Esophagus muscularis mucosa (tissue), 4 donors: ENCODE measurements at regions not wholly inside any gene's neighbourhood (a gene's known extent, or its start where the extent isn't known, plus 50 kb on each side); places are given as distances from the start of the nearest gene placed in this dataset.

Source experiments
- DNase-seq: peaks from one replicate; pipeline ENCODE4 v3.0.0-alpha.2; 2017; ENCODE audit errors: extremely low spot score
- H3K27ac ChIP-seq, 4 donors: fragments of 200-600 bp; sonication (generic); replicated peaks in 1 of 4; 1 replicate in 3 of 4; 2 replicates in 1 of 4; pipeline ENCODE4 v1.5.1; 2016 to 2019; ENCODE audit warnings: mild to moderate bottlenecking in 1 of 4
- H3K27me3 ChIP-seq, 4 donors: fragments of 200-600 bp; sonication (generic); one replicate each; pipeline versions ENCODE4 v1.5.1 to v1.6.0; 2016 to 2019
- H3K36me3 ChIP-seq, 4 donors: fragments of 200-600 bp; sonication (generic); one replicate each; pipeline ENCODE4 v1.5.1; 2016 to 2019
- H3K4me1 ChIP-seq, 4 donors: fragments of 200-600 bp; sonication (generic); one replicate each; pipeline ENCODE4 v1.5.1; 2016 to 2019
- H3K4me3 ChIP-seq, 4 donors: fragments of 200-600 bp; sonication (generic); 1 replicate in 2 of 4; 2 replicates in 2 of 4; pipeline ENCODE4 v1.5.1; 2016 to 2019; ENCODE audit warnings: mild to moderate bottlenecking in 4 of 4, moderate library complexity in 1 of 4
- H3K9me3 ChIP-seq, 4 donors: fragments of 200-600 bp; sonication (generic); 1 replicate in 3 of 4; 2 replicates in 1 of 4; pipeline ENCODE4 v1.5.1; 2016 to 2019
- CTCF ChIP-seq, 3 experiments: fragments of 200-600 bp in 2 of 3; fragments of 450-650 bp in 1 of 3; sonication (generic) in 2 of 3; IDR thresholded peaks; one replicate each; pipeline ENCODE4 v1.5.1; 2017 to 2019; ENCODE audit warnings: antibody characterized with exemption in 3 of 3, mild to moderate bottlenecking in 2 of 3, moderate library complexity in 1 of 3
- EP300 ChIP-seq: sonication (generic); formaldehyde crosslinking; IDR thresholded peaks from one replicate; pipeline ENCODE4 v1.6.1; 2017; ENCODE audit warnings: antibody characterized with exemption
- POLR2A ChIP-seq: fragments of 450-650 bp; IDR thresholded peaks from one replicate; pipeline ENCODE4 v1.6.1; 2017; ENCODE audit warnings: antibody characterized with exemption, moderate library complexity, mild to moderate bottlenecking, low read depth
- POLR2AphosphoS5 ChIP-seq, 2 donors: sonication (generic); formaldehyde crosslinking; IDR thresholded peaks; one replicate each; pipeline ENCODE4 v1.6.1; 2017; ENCODE audit warnings: antibody characterized with exemption in 2 of 2
- WGBS: methylation state at CpG from one replicate; pipeline ENCODE4 v1.1.5; 2018; 5-methylcytosine and 5-hydroxymethylcytosine counted together
- intact Hi-C: fragments of 100-400 bp; cut with DNase I; formaldehyde crosslinking; loops from one replicate; pipeline ENCODE4 v1.15.1; 2023

GRCh38 chr20:4066551-4066950 lies 51.2 kb upstream of the RNF24 start:
- intact Hi-C loops: no loop called here

DNA sequence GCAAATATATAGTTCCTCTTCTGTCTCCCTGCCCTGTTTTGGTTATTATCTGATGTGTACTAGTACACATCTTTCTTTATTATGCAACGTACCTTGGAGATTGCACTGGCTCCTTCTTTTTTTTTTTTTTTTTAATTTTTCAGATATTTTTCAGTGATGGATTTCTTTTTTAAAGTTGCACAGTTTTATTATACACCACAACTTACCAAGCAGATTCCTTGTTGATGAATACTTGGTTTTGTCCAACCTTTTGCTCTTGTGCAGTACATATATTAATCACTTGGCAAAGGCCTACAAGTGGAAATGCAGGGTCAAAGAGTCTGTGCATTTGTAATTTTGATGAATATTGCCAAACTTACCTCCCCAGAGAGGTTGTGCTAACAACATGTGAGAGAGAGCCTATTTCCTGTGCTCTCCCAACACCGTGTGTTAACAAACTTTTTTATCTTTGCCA lies 50.1 kb upstream of the RNF24 start:
- no peaks in the 10 kb centered on the region for H3K36me3 ChIP-seq
- peak in 1 of 2 donors; percentile 13 for TF ChIP-seq POLR2AphosphoS5 (IDR thresholded peaks at IDR 0.05)
- no peak for TF ChIP-seq CTCF (IDR thresholded peaks at IDR 0.05)
- no peak for DNase-seq
- intact Hi-C loops: no loop called here
- peaks cover 42 to 54% (median 51%) of the 10 kb centered on the region in 4 donors for H3K4me1 ChIP-seq
- WGBS: 38% methylated on average over 2 of the region's 2 CpGs
- peak overlapping the region; percentile 76 to 79 (median 78) for H3K27ac ChIP-seq
- no peak overlapping the region for H3K4me3 ChIP-seq
- H3K9me3 ChIP-seq: no peaks in the 10 kb centered on the region
- no peaks in the 10 kb centered on the region for H3K27me3 ChIP-seq

More at GRCh38 chr20:4066551-4066950, 51.2 kb upstream of the RNF24 start:
- H3K27me3 ChIP-seq: no peaks in the 10 kb centered on the region
- 93% methylated on average over 5 of the region's 5 CpGs for WGBS
- no peak for DNase-seq
- no peaks in the 10 kb centered on the region for H3K9me3 ChIP-seq
- H3K4me1 ChIP-seq: peaks cover 37 to 54% (median 49%) of the 10 kb centered on the region in 4 donors
- no peak overlapping the region for H3K4me3 ChIP-seq
- TF ChIP-seq EP300: no peak
- no peak for TF ChIP-seq CTCF (IDR thresholded peaks at IDR 0.05)
- no peak for TF ChIP-seq POLR2AphosphoS5 (IDR thresholded peaks at IDR 0.05)
- TF ChIP-seq POLR2A: no peak
- no peaks in the 10 kb centered on the region for H3K36me3 ChIP-seq
- peak overlapping the region; percentile 17 to 79 (median 58) for H3K27ac ChIP-seq
